MG63 (cell line): ENCODE measurements at regions not wholly inside any gene's neighbourhood (a gene's known extent, or its start where the extent isn't known, plus 50 kb on each side); places are given as distances from the start of the nearest gene placed in this dataset.
"Not testable (repeated sequence)": the region's sequence is repeated elsewhere in the genome, so short reads cannot be mapped to it uniquely, and the experiment has no call there.

ENCODE experiments used
- DNase-seq: peaks from one replicate; pipeline ENCODE4 v3.0.0-alpha.2; 2020
- H3K27me3 ChIP-seq: fragments of 250-450 bp; sonication (Bioruptor Pico); 2 replicates; pipeline ENCODE4 v1.5.1; 2020; ENCODE audit warnings: mild to moderate bottlenecking, moderate library complexity
- H3K36me3 ChIP-seq: fragments of 250-450 bp; sonication (Bioruptor Pico); 2 replicates; pipeline ENCODE4 v1.5.1; 2020; ENCODE audit warnings: mild to moderate bottlenecking, moderate library complexity
- H3K4me3 ChIP-seq: fragments of 250-450 bp; sonication (Bioruptor Pico); 2 replicates; pipeline ENCODE4 v1.5.1; 2020; ENCODE audit warnings: mild to moderate bottlenecking, moderate library complexity
- H3K9me3 ChIP-seq: fragments of 250-450 bp; sonication (Bioruptor Pico); 2 replicates; pipeline ENCODE4 v1.5.1; 2020; ENCODE audit warnings: mild to moderate bottlenecking, moderate library complexity

- no peak for DNase-seq
- Histone ChIP-seq H3K27me3 (no peaks in the 10 kb centered on the region), H3K4me3 (no peak overlapping the region)
Observed at GRCh38 chr13:74567485-74567884, 433.3 kb upstream of the KLF12 start.

GRCh38 chr13:74562381-74562780, 428.2 kb upstream of the KLF12 start:
- no peaks in the 10 kb centered on the region for H3K9me3 ChIP-seq
- no peaks in the 10 kb centered on the region for H3K27me3 ChIP-seq
- DNase-seq: no peak
- no peak overlapping the region for H3K4me3 ChIP-seq
- no peaks in the 10 kb centered on the region for H3K36me3 ChIP-seq

More at GRCh38 chr13:74567485-74567884, 433.3 kb upstream of the KLF12 start:
- Histone ChIP-seq H3K36me3 (no peaks in the 10 kb centered on the region), H3K9me3 (no peaks in the 10 kb centered on the region)

GRCh38 chr13:74561155-74561554, 427.0 kb upstream of the KLF12 start:
- DNase-seq: no peak
- Histone ChIP-seq H3K36me3 (no peaks in the 10 kb centered on the region), H3K4me3 (no peak overlapping the region), H3K27me3 (no peaks in the 10 kb centered on the region), H3K9me3 (no peaks in the 10 kb centered on the region)

GRCh38 chr13:74560325-74560724, 426.1 kb upstream of the KLF12 start:
- DNase-seq: no peak
- Histone ChIP-seq H3K27me3 (no peaks in the 10 kb centered on the region), H3K4me3 (no peak overlapping the region), H3K36me3 (no peaks in the 10 kb centered on the region), H3K9me3 (no peaks in the 10 kb centered on the region)

- DNase-seq: no peak
- H3K36me3 ChIP-seq: no peaks in the 10 kb centered on the region
- H3K27me3 ChIP-seq: no peaks in the 10 kb centered on the region
- H3K4me3 ChIP-seq: no peak overlapping the region
- H3K9me3 ChIP-seq: no peaks in the 10 kb centered on the region
Observed at GRCh38 chr13:74557870-74558269, 423.7 kb upstream of the KLF12 start.

GRCh38 chr13:74555651-74556420, 421.6 kb upstream of the KLF12 start:
- DNase-seq: no peak
- H3K27me3 ChIP-seq: no peaks in the 10 kb centered on the region
- H3K4me3 ChIP-seq: no peak overlapping the region
- H3K9me3 ChIP-seq: no peaks in the 10 kb centered on the region
- H3K36me3 ChIP-seq: no peaks in the 10 kb centered on the region

- Histone ChIP-seq H3K27me3 (no peaks in the 10 kb centered on the region), H3K36me3 (no peaks in the 10 kb centered on the region), H3K9me3 (no peaks in the 10 kb centered on the region), H3K4me3 (no peak overlapping the region)
- no peak for DNase-seq
Observed at GRCh38 chr13:74555276-74555625, 421.0 kb upstream of the KLF12 start.

- no peaks in the 10 kb centered on the region for H3K9me3 ChIP-seq
- DNase-seq: no peak
- no peaks in the 10 kb centered on the region for H3K36me3 ChIP-seq
- H3K27me3 ChIP-seq: no peaks in the 10 kb centered on the region
- H3K4me3 ChIP-seq: no peak overlapping the region
Observed at GRCh38 chr13:74554569-74555275, 420.5 kb upstream of the KLF12 start.

GRCh38 chr13:74550039-74550438, 415.8 kb upstream of the KLF12 start:
- DNase-seq: no peak
- no peaks in the 10 kb centered on the region for H3K27me3 ChIP-seq
- H3K9me3 ChIP-seq: no peaks in the 10 kb centered on the region
- no peaks in the 10 kb centered on the region for H3K36me3 ChIP-seq
- no peak overlapping the region for H3K4me3 ChIP-seq

GRCh38 chr13:74536649-74537048, 402.4 kb upstream of the KLF12 start:
- H3K36me3 ChIP-seq, H3K4me3 ChIP-seq, H3K9me3 ChIP-seq, DNase-seq, H3K27me3 ChIP-seq: not testable (repeated sequence)

- Histone ChIP-seq H3K4me3 (no peak overlapping the region), H3K36me3 (no peaks in the 10 kb centered on the region), H3K27me3 (no peaks in the 10 kb centered on the region), H3K9me3 (no peaks in the 10 kb centered on the region)
- DNase-seq: no peak
Observed at GRCh38 chr13:74533226-74533625, 399.0 kb upstream of the KLF12 start.

GRCh38 chr13:74530011-74530410, 395.8 kb upstream of the KLF12 start:
- Histone ChIP-seq H3K27me3 (no peaks in the 10 kb centered on the region), H3K36me3 (no peaks in the 10 kb centered on the region), H3K4me3 (no peak overlapping the region), H3K9me3 (no peaks in the 10 kb centered on the region)
- no peak for DNase-seq

- Histone ChIP-seq H3K27me3 (no peaks in the 10 kb centered on the region), H3K4me3 (no peak overlapping the region), H3K36me3 (no peaks in the 10 kb centered on the region), H3K9me3 (no peaks in the 10 kb centered on the region)
- DNase-seq: no peak
Observed at GRCh38 chr13:74528734-74529513, 394.7 kb upstream of the KLF12 start.

- H3K4me3 ChIP-seq: no peak overlapping the region
- H3K9me3 ChIP-seq: no peaks in the 10 kb centered on the region
- no peaks in the 10 kb centered on the region for H3K36me3 ChIP-seq
- no peak for DNase-seq
- no peaks in the 10 kb centered on the region for H3K27me3 ChIP-seq
Observed at GRCh38 chr13:74523057-74523456, 388.9 kb upstream of the KLF12 start.

GRCh38 chr13:74511523-74511922, 377.3 kb upstream of the KLF12 start:
- Histone ChIP-seq H3K36me3 (no peaks in the 10 kb centered on the region), H3K4me3 (no peak overlapping the region), H3K27me3 (no peaks in the 10 kb centered on the region), H3K9me3 (no peaks in the 10 kb centered on the region)
- DNase-seq: no peak

GRCh38 chr13:74487091-74487722, 353.0 kb upstream of the KLF12 start:
- H3K4me3 ChIP-seq: no peak overlapping the region
- H3K27me3 ChIP-seq: no peaks in the 10 kb centered on the region
- H3K36me3 ChIP-seq: no peaks in the 10 kb centered on the region
- no peak for DNase-seq
- no peaks in the 10 kb centered on the region for H3K9me3 ChIP-seq

GRCh38 chr13:74485757-74486156, 351.6 kb upstream of the KLF12 start:
- no peak for DNase-seq
- Histone ChIP-seq H3K4me3 (no peak overlapping the region), H3K27me3 (no peaks in the 10 kb centered on the region), H3K36me3 (no peaks in the 10 kb centered on the region), H3K9me3 (no peaks in the 10 kb centered on the region)
